Esophagus squamous epithelium (tissue), 5 donors: ENCODE measurements at regions not wholly inside any gene's neighbourhood (a gene's known extent, or its start where the extent isn't known, plus 50 kb on each side); places are given as distances from the start of the nearest gene placed in this dataset.

ENCODE experiments used
- DNase-seq: peaks from one replicate; lab custom pipeline; 2025; lab: John Stamatoyannopoulos, UW
- H3K27ac ChIP-seq, 4 donors: fragments of 200-600 bp; sonication (generic); one replicate each; pipeline ENCODE4 v1.5.1; 2016 to 2019; ENCODE audit warnings: mild to moderate bottlenecking in 1 of 4
- H3K27me3 ChIP-seq, 4 donors: fragments of 200-600 bp; sonication (generic); 1 replicate in 3 of 4; 2 replicates in 1 of 4; pipeline versions ENCODE4 v1.5.1 to v1.6.0; 2017 to 2021; ENCODE audit warnings: antibody characterized with exemption in 1 of 4
- H3K36me3 ChIP-seq, 3 donors: fragments of 200-600 bp; sonication (generic); one replicate each; pipeline ENCODE4 v1.5.1; 2016 to 2019
- H3K4me1 ChIP-seq, 3 donors: fragments of 200-600 bp; sonication (generic); one replicate each; pipeline ENCODE4 v1.5.1; 2017 to 2019
- H3K4me3 ChIP-seq, 4 donors: fragments of 200-600 bp; sonication (generic); 1 replicate in 3 of 4; 2 replicates in 1 of 4; pipeline ENCODE4 v1.5.1; 2016 to 2019; ENCODE audit warnings: mild to moderate bottlenecking in 2 of 4, moderate library complexity in 1 of 4
- H3K9me3 ChIP-seq, 3 donors: fragments of 200-600 bp; sonication (generic); one replicate each; pipeline ENCODE4 v1.5.1; 2016 to 2019
- POLR2A ChIP-seq, 4 donors: fragments of 450-650 bp; IDR thresholded peaks; one replicate each; pipeline ENCODE4 v1.6.1; 2017; ENCODE audit warnings: antibody characterized with exemption in 4 of 4, mild to moderate bottlenecking in 4 of 4, moderate library complexity in 3 of 4
- WGBS, 2 donors: methylation state at CpG; one replicate each; pipeline ENCODE4 v1.1.5; 2018; 5-methylcytosine and 5-hydroxymethylcytosine counted together
- intact Hi-C: fragments of 100-400 bp; cut with DNase I; formaldehyde crosslinking; loops from one replicate; pipeline ENCODE4 v1.15.0; 2022
- TF ChIP-seq, protein P1 (sequence below), 6 experiments: fragments of 450-650 bp in 4 of 6; fragments of 200-600 bp in 2 of 6; sonication (generic) in 2 of 6; IDR thresholded peaks; one replicate each; pipeline ENCODE4 v1.5.1; 2016 to 2019; ENCODE audit warnings: antibody characterized with exemption in 6 of 6, mild to moderate bottlenecking in 4 of 6, moderate library complexity in 4 of 6
- donor health status: DM: yes; HTN: yes; CAD: no.

DNA sequence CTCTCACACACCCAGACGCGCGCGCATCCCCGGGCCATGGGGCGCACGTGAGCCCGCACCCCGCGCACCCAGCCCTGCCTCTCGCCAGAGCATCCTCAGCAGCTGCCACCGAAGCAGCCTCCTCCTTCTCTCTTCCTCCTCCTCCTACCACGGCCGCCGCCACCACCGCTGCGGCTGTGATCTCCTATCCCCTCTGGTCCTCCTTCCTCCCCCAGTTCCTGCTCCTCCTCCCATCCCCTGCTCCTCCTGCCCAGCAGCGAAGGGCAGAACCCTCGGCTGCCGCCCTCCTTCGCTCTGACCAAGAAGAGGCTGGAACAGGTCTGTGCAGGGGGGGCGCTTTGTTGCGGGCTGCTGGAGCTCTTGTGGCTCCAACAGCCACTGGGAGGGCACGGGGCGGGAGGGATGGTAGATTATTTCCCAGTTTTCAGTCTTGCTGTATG lies 148.7 kb upstream of the CHRDL1 start:
- intact Hi-C loops = no loop called here
- H3K9me3 ChIP-seq = no peaks in the 10 kb centered on the region
- H3K4me3 ChIP-seq = peak overlapping the region in 3 of 4 donors; percentile 26 to 51 (median 31)
- no peak for DNase-seq
- peaks cover 0 to 15% (median 0%) of the 10 kb centered on the region in 3 donors for H3K4me1 ChIP-seq
- no peaks in the 10 kb centered on the region for H3K36me3 ChIP-seq
- WGBS, 2 donors = 0 to 52% methylated on average over 2 to 8 of the region's 25 CpGs
- TF ChIP-seq, protein P1, sequence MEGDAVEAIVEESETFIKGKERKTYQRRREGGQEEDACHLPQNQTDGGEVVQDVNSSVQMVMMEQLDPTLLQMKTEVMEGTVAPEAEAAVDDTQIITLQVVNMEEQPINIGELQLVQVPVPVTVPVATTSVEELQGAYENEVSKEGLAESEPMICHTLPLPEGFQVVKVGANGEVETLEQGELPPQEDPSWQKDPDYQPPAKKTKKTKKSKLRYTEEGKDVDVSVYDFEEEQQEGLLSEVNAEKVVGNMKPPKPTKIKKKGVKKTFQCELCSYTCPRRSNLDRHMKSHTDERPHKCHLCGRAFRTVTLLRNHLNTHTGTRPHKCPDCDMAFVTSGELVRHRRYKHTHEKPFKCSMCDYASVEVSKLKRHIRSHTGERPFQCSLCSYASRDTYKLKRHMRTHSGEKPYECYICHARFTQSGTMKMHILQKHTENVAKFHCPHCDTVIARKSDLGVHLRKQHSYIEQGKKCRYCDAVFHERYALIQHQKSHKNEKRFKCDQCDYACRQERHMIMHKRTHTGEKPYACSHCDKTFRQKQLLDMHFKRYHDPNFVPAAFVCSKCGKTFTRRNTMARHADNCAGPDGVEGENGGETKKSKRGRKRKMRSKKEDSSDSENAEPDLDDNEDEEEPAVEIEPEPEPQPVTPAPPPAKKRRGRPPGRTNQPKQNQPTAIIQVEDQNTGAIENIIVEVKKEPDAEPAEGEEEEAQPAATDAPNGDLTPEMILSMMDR (IDR thresholded peaks at IDR 0.05) = no peak
- no peak for TF ChIP-seq POLR2A (IDR thresholded peaks at IDR 0.05)
- H3K27me3 ChIP-seq = peaks cover 0 to 9% (median 3%) of the 10 kb centered on the region in 4 donors
- H3K27ac ChIP-seq = no peak overlapping the region

DNA sequence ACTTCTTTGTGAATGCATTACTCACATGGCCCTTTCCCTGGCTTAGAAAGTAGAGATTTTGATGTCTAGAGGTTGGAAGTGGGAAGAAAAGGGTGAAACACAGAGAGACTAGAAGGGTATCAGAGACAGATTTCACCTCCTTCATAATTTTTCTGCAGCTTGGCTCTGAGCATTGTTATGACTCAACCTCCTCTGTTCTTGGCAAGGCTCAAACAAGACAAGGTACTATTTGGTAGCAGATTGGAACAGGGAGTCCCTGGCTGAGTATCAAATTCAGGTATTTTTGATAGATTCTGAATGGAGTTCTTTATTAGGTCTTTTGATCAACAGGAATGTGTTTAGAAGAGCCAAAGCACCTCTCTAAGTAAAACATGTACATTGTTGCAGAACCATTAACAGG lies 146.3 kb upstream of the CHRDL1 start:
- H3K4me3 ChIP-seq = no peak overlapping the region
- H3K27ac ChIP-seq = no peak overlapping the region
- H3K9me3 ChIP-seq = no peaks in the 10 kb centered on the region
- H3K4me1 ChIP-seq = peaks cover 0 to 15% (median 0%) of the 10 kb centered on the region in 3 donors
- no peak for DNase-seq
- TF ChIP-seq POLR2A (IDR thresholded peaks at IDR 0.05) = no peak
- TF ChIP-seq, protein P1 (IDR thresholded peaks at IDR 0.05) = no peak
- no peaks in the 10 kb centered on the region for H3K36me3 ChIP-seq
- H3K27me3 ChIP-seq = peaks cover 0 to 9% (median 3%) of the 10 kb centered on the region in 4 donors
- intact Hi-C loops = no loop called here

DNA sequence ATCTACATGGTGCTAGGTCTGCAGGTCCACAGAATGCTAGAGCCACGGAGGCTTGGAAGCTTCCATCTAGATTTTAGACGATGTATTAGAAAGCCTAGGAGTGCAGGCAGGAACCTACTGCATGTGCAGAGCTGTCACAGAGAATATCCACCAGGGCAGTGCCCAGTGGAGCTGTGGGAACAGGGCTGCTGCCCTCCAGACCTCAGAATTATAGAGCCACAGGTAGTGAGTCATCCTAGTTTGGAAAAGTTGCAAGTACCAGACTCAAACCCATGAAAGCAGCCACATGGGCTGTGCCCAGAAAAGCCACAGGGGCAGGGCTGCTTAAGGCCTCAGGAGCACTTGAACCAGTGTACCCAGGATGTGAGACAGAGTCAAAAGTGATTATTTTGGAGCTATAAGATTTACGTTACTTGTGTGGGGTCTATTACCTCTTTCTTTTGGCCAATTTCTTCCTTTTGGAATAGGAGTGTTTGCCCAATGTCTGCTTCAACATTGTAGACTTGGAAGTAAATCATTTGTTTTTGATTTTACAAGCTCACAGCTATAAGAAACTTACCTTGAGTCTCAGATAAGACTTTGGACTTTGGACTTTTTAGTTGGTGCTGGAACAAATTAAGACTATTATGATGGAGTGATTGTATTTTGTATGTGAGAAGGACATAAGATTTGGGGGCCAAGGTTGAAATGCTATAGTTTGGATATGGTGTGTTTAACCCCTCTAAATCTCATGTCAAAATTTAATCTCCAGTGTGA lies 143.5 kb upstream of the CHRDL1 start:
- H3K4me3 ChIP-seq = no peak overlapping the region

DNA sequence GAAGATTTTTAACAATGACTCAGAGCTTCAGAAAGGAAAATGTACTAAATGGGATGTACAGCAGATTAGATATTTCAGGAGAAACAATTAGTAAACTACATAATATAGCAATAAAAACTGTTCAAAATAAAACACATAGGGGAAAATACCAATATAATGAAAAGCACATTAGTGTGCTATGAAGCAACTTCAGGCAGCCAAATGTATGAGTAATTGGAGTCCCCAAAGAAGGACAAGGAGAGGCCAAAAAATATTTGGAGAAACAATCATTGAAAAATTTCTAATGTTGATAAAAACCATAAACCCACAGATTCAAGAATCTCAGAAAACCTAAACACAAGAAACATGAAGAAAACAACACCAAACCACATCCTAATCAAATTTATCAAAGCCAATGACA lies 129.3 kb upstream of the CHRDL1 start:
- no peaks in the 10 kb centered on the region for H3K9me3 ChIP-seq
- H3K27me3 ChIP-seq = no peaks in the 10 kb centered on the region
- no peaks in the 10 kb centered on the region for H3K36me3 ChIP-seq
- no peak overlapping the region for H3K27ac ChIP-seq
- no peaks in the 10 kb centered on the region for H3K4me1 ChIP-seq
- TF ChIP-seq POLR2A (IDR thresholded peaks at IDR 0.05) = no peak
- TF ChIP-seq, protein P1 (IDR thresholded peaks at IDR 0.05) = no peak
- intact Hi-C loops = no loop called here
- DNase-seq = no peak
- no peak overlapping the region for H3K4me3 ChIP-seq

More for the DNA sequence above, 143.5 kb upstream of the CHRDL1 start:
- Histone ChIP-seq H3K4me1 (peaks cover 0 to 3% (median 0%) of the 10 kb centered on the region in 3 donors), H3K36me3 (no peaks in the 10 kb centered on the region), H3K9me3 (no peaks in the 10 kb centered on the region), H3K27ac (no peak overlapping the region), H3K27me3 (peaks cover 0 to 3% (median 0%) of the 10 kb centered on the region in 4 donors)
- WGBS, 2 donors = 40 to 100% methylated on average over 1 to 3 of the region's 3 CpGs
- TF ChIP-seq, protein P1 (IDR thresholded peaks at IDR 0.05) = no peak
- TF ChIP-seq POLR2A (IDR thresholded peaks at IDR 0.05) = no peak
- no peak for DNase-seq
- intact Hi-C loops = no loop called here

DNA sequence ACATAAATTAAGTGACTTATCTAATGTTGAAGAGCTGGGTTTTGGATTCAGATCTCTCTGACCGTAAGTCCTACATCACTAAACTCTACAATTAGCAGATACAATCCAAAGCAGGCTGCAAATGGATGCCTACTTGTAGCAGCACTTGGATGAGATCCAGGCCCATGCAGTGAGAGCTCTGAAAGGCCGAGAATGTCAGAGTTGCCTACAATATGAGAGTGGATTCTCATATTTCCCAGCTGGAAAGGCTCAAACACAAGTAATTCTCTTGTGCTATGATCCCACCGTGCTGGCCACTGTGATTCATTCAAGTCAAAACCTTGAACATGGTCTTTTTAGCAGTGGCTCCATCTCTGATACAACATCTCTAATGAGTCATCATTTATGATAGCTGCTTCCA lies 125.4 kb upstream of the CHRDL1 start:
- no peak for DNase-seq
- Histone ChIP-seq H3K27ac (no peak overlapping the region), H3K4me1 (no peaks in the 10 kb centered on the region), H3K4me3 (no peak overlapping the region), H3K9me3 (no peaks in the 10 kb centered on the region), H3K36me3 (no peaks in the 10 kb centered on the region), H3K27me3 (no peaks in the 10 kb centered on the region)
- intact Hi-C loops = no loop called here
- 52 to 67% methylated on average over 2 to 3 of the region's 3 CpGs for WGBS, 2 donors
- no peak for TF ChIP-seq POLR2A (IDR thresholded peaks at IDR 0.05)
- TF ChIP-seq, protein P1 (IDR thresholded peaks at IDR 0.05) = no peak
